Fibroblast of lung (primary cell): ENCODE measurements at regions not wholly inside any gene's neighbourhood (a gene's known extent, or its start where the extent isn't known, plus 50 kb on each side); places are given as distances from the start of the nearest gene placed in this dataset.

Experiments
- DNase-seq, 2 donors: peaks; one replicate each; pipeline versions ENCODE4 v3.0.0 to v3.0.0-alpha.2; 2010; ENCODE audit warnings: low read depth in 2 of 2
- H2AFZ ChIP-seq: 2 replicates; pipeline ENCODE4 v1.5.1; 2012; ENCODE audit warnings: low read length, control low read depth, inconsistent platforms
- H3K27ac ChIP-seq: 2 replicates; pipeline ENCODE4 v1.5.1; 2011; ENCODE audit warnings: low read length, control low read depth; ENCODE audit not compliant: insufficient read depth
- H3K27me3 ChIP-seq: 2 replicates; pipeline ENCODE4 v1.5.1; 2011; ENCODE audit warnings: mild to moderate bottlenecking, low read length; ENCODE audit not compliant: control insufficient read depth, insufficient read depth
- H3K36me3 ChIP-seq: 2 replicates; pipeline ENCODE4 v1.5.1; 2011; ENCODE audit warnings: low read length; ENCODE audit not compliant: control insufficient read depth, insufficient read depth
- H3K4me1 ChIP-seq: 2 replicates; pipeline ENCODE4 v1.5.1; 2011; ENCODE audit warnings: low read length; ENCODE audit not compliant: control insufficient read depth, insufficient read depth; ENCODE audit errors: extremely low read depth
- H3K4me2 ChIP-seq: 2 replicates; pipeline ENCODE4 v1.5.1; 2011; ENCODE audit warnings: low read length, control low read depth; ENCODE audit not compliant: insufficient read depth; ENCODE audit errors: extremely low read depth
- H3K4me3 ChIP-seq, 4 experiments: fragments of 200-600 bp in 1 of 4; sonication (generic) in 1 of 4; replicated peaks in 1 of 4; 2 replicates each; pipeline ENCODE4 v1.5.1; 2011 to 2016; ENCODE audit warnings: low read length in 4 of 4, low read depth in 3 of 4, mild to moderate bottlenecking in 3 of 4, control low read depth in 2 of 4, inconsistent platforms in 1 of 4, mixed read lengths in 1 of 4; ENCODE audit not compliant: insufficient read depth in 1 of 4; ENCODE audit errors: control extremely low read depth in 1 of 4
- H3K79me2 ChIP-seq: 2 replicates; pipeline ENCODE4 v1.5.1; 2012; ENCODE audit warnings: mild to moderate bottlenecking, low read length, inconsistent platforms; ENCODE audit not compliant: control insufficient read depth, insufficient read depth
- H3K9ac ChIP-seq: 2 replicates; pipeline ENCODE4 v1.5.1; 2011; ENCODE audit warnings: mild to moderate bottlenecking, low read length, control low read depth; ENCODE audit not compliant: insufficient read depth
- H3K9me3 ChIP-seq: 2 replicates; pipeline ENCODE4 v1.5.1; 2012; ENCODE audit warnings: low read depth, low read length; ENCODE audit not compliant: control insufficient read depth, insufficient read depth
- H4K20me1 ChIP-seq: 2 replicates; pipeline ENCODE4 v1.5.1; 2011; ENCODE audit warnings: low read length; ENCODE audit not compliant: control insufficient read depth, insufficient read depth; ENCODE audit errors: extremely low read depth
- EZH2 ChIP-seq: IDR thresholded peaks from 2 replicates; pipeline ENCODE4 v1.5.1; 2012; ENCODE audit warnings: low read length, control low read depth, mild to moderate bottlenecking; ENCODE audit errors: missing control alignments
- TF ChIP-seq, protein P1 (sequence below), 2 donors: IDR thresholded peaks in 1 of 2; conservative IDR thresholded peaks in 1 of 2; 1 replicate in 1 of 2; 2 replicates in 1 of 2; pipeline ENCODE4 v1.5.1; 2011 to 2012; ENCODE audit warnings: low read length in 2 of 2, control low read depth in 1 of 2, inconsistent platforms in 1 of 2, low read depth in 1 of 2, mild to moderate bottlenecking in 1 of 2

DNA sequence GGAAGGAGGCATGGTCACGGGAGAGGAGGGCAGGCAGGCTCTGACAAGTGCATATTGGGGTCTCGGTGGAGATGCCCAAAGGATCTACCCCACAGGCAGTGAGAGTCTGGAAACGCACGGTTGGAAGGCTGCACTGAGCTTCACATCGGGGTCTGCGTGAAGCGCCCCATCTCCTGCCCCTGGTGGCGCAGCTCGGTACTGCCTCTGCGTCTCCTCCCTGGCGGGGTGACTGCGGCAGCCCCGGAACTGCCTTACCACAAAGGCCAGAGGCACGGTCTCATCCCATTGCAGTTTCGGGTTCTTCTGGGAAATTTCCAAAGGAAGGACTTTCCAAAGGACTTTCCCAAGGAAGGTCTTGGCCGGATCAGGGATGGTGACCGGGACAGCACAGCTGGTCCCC is 69.2 kb upstream of the AJAP1 start:
- H3K9ac ChIP-seq: no peak overlapping the region
- no peaks in the 10 kb centered on the region for H3K4me1 ChIP-seq
- H3K4me3 ChIP-seq: no peak overlapping the region
- H4K20me1 ChIP-seq: no peaks in the 10 kb centered on the region
- DNase-seq: no peak
- H2AFZ ChIP-seq: no peak overlapping the region
- H3K4me2 ChIP-seq: no peak overlapping the region
- no peaks in the 10 kb centered on the region for H3K79me2 ChIP-seq
- H3K27me3 ChIP-seq: no peaks in the 10 kb centered on the region
- H3K27ac ChIP-seq: no peak overlapping the region
- TF ChIP-seq, protein P1, sequence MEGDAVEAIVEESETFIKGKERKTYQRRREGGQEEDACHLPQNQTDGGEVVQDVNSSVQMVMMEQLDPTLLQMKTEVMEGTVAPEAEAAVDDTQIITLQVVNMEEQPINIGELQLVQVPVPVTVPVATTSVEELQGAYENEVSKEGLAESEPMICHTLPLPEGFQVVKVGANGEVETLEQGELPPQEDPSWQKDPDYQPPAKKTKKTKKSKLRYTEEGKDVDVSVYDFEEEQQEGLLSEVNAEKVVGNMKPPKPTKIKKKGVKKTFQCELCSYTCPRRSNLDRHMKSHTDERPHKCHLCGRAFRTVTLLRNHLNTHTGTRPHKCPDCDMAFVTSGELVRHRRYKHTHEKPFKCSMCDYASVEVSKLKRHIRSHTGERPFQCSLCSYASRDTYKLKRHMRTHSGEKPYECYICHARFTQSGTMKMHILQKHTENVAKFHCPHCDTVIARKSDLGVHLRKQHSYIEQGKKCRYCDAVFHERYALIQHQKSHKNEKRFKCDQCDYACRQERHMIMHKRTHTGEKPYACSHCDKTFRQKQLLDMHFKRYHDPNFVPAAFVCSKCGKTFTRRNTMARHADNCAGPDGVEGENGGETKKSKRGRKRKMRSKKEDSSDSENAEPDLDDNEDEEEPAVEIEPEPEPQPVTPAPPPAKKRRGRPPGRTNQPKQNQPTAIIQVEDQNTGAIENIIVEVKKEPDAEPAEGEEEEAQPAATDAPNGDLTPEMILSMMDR (conservative IDR thresholded peaks at IDR 0.05 in 1 of 2, IDR thresholded peaks at IDR 0.05 in 1 of 2; ENCODE audit: low read depth in 1 of 2, low read length in 2 of 2): no peak
- no peak for TF ChIP-seq EZH2
- no peaks in the 10 kb centered on the region for H3K9me3 ChIP-seq
- H3K36me3 ChIP-seq: no peaks in the 10 kb centered on the region

DNA sequence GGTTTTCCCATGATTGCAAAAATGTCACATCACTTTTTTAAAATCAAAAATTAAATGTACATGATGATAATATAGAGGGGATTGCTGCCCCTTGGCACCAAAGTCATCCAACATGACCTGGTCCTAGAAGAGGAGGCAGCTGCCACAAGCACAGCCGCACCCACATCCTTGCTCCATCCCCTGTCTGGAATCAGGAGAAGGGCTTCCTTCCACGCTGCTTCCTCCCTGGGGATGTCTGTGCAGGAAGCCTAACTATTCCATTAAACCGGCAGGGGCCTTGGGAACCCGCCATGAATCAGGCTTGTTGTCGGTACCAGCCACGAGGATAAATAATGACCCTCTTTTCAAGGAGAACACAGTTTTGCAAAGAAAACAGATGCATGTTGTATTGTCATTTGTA is 68.7 kb upstream of the AJAP1 start:
- Histone ChIP-seq H3K4me3 (no peak overlapping the region), H4K20me1 (no peaks in the 10 kb centered on the region), H3K4me1 (no peaks in the 10 kb centered on the region), H3K9ac (no peak overlapping the region), H3K27me3 (no peaks in the 10 kb centered on the region), H3K9me3 (no peaks in the 10 kb centered on the region), H2AFZ (no peak overlapping the region), H3K79me2 (no peaks in the 10 kb centered on the region), H3K27ac (no peak overlapping the region), H3K4me2 (no peak overlapping the region), H3K36me3 (no peaks in the 10 kb centered on the region)
- DNase-seq: no peak
- TF ChIP-seq, protein P1 (conservative IDR thresholded peaks at IDR 0.05 in 1 of 2, IDR thresholded peaks at IDR 0.05 in 1 of 2; ENCODE audit: low read depth in 1 of 2, low read length in 2 of 2): no peak
- TF ChIP-seq EZH2: no peak

DNA sequence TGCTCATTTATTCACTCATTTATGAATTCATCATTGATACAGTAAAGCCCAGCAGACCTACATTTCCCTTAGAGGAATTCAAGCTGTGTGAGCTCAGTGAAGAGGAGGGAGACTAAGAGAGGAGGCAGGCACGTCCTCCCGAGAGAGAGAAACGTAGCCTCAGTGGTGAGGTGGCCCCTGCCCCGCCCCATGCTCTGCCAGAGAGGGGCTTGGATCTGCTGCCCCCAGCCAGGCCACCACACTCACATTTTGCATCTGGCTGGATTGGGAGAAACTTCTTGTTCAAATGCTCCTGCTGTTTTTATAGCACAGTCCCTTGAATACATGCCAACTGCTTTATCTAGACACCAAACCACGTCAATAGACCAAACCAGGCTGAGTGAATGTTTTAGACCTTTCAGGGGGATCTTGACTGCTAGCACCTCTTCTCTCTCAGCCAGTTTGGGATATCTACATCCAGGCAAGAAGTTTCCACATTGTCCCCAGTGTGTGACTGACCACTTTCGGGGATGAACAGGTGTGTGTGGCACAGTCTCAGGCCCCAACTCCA is 67.7 kb upstream of the AJAP1 start:
- no peak for DNase-seq

More for the DNA sequence above, 67.7 kb upstream of the AJAP1 start:
- Histone ChIP-seq H3K4me1 (no peaks in the 10 kb centered on the region), H3K4me3 (no peak overlapping the region), H3K79me2 (no peaks in the 10 kb centered on the region), H2AFZ (no peak overlapping the region), H3K27ac (no peak overlapping the region), H3K27me3 (no peaks in the 10 kb centered on the region), H3K36me3 (no peaks in the 10 kb centered on the region), H3K9ac (no peak overlapping the region), H4K20me1 (no peaks in the 10 kb centered on the region), H3K9me3 (no peaks in the 10 kb centered on the region), H3K4me2 (no peak overlapping the region)
- TF ChIP-seq, protein P1 (conservative IDR thresholded peaks at IDR 0.05 in 1 of 2, IDR thresholded peaks at IDR 0.05 in 1 of 2; ENCODE audit: low read depth in 1 of 2, low read length in 2 of 2): no peak
- no peak for TF ChIP-seq EZH2
